ENCODE measurements at regions not wholly inside any gene's neighbourhood (a gene's known extent, or its start where the extent isn't known, plus 50 kb on each side); places are given as distances from the start of the nearest gene placed in this dataset.
A peak's percentile ranks its signal among the peaks of the same experiment; 100 is the strongest.

DNA sequence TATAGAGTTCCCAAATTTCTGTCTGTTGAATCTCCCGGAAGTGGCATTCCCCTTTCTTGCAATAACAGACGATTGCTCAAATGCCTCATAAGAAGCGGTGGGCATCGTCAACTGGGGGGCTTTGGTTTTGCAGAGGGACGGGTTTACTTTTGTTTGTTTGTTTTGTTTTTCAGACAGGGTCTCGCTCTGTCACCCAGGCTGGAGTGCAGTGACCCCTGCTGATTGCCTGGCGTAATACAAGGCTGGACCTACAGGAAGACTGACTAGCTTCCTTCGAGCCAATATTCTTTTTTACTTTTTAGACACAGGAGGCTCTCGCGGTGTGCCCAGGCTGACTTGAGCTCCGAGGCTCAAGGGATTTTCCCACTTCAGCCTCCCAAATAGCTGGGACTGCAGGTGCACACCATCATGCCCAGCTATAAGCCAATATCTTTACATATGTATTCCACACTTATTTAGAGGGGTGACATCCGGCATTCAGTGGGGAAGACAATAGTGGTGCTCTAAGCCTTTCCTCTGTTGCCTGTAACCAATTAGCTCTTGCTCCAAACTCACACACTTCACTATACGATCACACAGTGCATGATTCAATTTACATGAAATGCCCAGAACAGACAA lies 58.1 kb downstream of the FHIP2A start:
- H2BK120ac ChIP-seq (ENCODE audit: low read depth, low read length): no peak overlapping the region
- no peak overlapping the region for H2AK5ac ChIP-seq (ENCODE audit: low read depth, low read length)
- no peak overlapping the region for H3K18ac ChIP-seq (ENCODE audit: low read depth, low read length)
- POLR2A ChIA-PET (ENCODE audit: unreplicated experiment): no interaction called here
- peak; percentile 16 for DNase-seq
- H3K4me3 ChIP-seq (ENCODE audit: insufficient read depth, low read depth, low read length): no peak overlapping the region
- H3K4me2 ChIP-seq (ENCODE audit: low read depth, low read length): peak overlapping the region; percentile 18; the same call in 1 of the 2 replicates
- no peak overlapping the region for H2BK5ac ChIP-seq (ENCODE audit: low read depth, low read length, poor library complexity, severe bottlenecking)
- H3K9ac ChIP-seq (ENCODE audit: low read depth, low read length): no peak overlapping the region
- H3K27ac ChIP-seq (ENCODE audit: insufficient read depth, low read length): no peak overlapping the region
- no peaks in the 10 kb centered on the region for H3K36me3 ChIP-seq (ENCODE audit: control insufficient read depth, insufficient read depth, low read length)
- no peak overlapping the region for H4K91ac ChIP-seq (ENCODE audit: insufficient read depth, low read depth, low read length)
- H2BK15ac ChIP-seq (ENCODE audit: low read depth, low read length): no peak overlapping the region
- no peaks in the 10 kb centered on the region for H3K27me3 ChIP-seq (ENCODE audit: control insufficient read depth, insufficient read depth, low read length)
- H3K56ac ChIP-seq (ENCODE audit: extremely low read depth, insufficient read depth, low read length): no peak overlapping the region
- no peaks in the 10 kb centered on the region for H3K9me3 ChIP-seq (ENCODE audit: control insufficient read depth, insufficient read depth, low read length)
- H2AK9ac ChIP-seq (replicated peaks; ENCODE audit: low read depth, low read length, poor library complexity): no peak overlapping the region
- CTCF ChIA-PET: interaction anchor here (0.5 to 1.6 kb wide), 12 partner anchors 10 to 250 kb away, joined by 3 to 9 read pairs (median 4); no protein-coding TSS in a partner anchor
- 0 out of 2 replicates have a peak, but pooled peaks cover 2% of the 10 kb centered on the region for H3K4me1 ChIP-seq (ENCODE audit: control insufficient read depth, insufficient read depth, low read length)
- in situ Hi-C loops (cut with MboI; ENCODE audit: low sequenced_read_pairs) (loop anchor here (10.0 to 25.0 kb wide), 2 partner anchors 245 to 533 kb away; no protein-coding TSS in a partner anchor), dilution Hi-C loops (cut with HindIII; ENCODE audit: low sequenced_read_pairs, unreplicated experiment) (no loop called here), intact Hi-C loops (cut with micrococcal nuclease) (loop anchor here (5.0 to 10.0 kb wide), 4 partner anchors 115 to 577 kb away; no protein-coding TSS in a partner anchor)
- peak; percentile 27; the same call in 1 of the 2 replicates for ATAC-seq (ENCODE audit: low read depth)
- no peaks in the 10 kb centered on the region for H3K79me1 ChIP-seq (ENCODE audit: low read depth in 1 of 2, low read length in 2 of 2)
- peak overlapping the region; percentile 50 for H2AFZ ChIP-seq (replicated peaks; ENCODE audit: low read length, poor library complexity)
- H2BK20ac ChIP-seq (ENCODE audit: low read depth, low read length): no peak overlapping the region
- WGBS, 2 experiments (ENCODE audit: extremely low coverage in 2 of 2, insufficient read length in 1 of 2): 70% methylated on average over 2 of the region's 13 CpGs; no CpG with 5 or more reads in 1 of the 2 experiments
- no peaks in the 10 kb centered on the region for H4K20me1 ChIP-seq (ENCODE audit: insufficient read depth, low read length)
- no peaks in the 10 kb centered on the region; the same call in 1 of the 2 replicates for H3K9me1 ChIP-seq (ENCODE audit: insufficient read depth, low read length)
- no peak overlapping the region for H3K4ac ChIP-seq (ENCODE audit: low read depth, low read length)
- H3K14ac ChIP-seq (replicated peaks; ENCODE audit: low read depth, low read length): no peak overlapping the region
- H4K8ac ChIP-seq (ENCODE audit: low read depth in 2 of 2, low read length in 2 of 2): no peak overlapping the region
- H3K23ac ChIP-seq (ENCODE audit: low read depth, low read length): no peak overlapping the region
- H4K5ac ChIP-seq (ENCODE audit: low read depth, low read length): no peak overlapping the region
- no TSS peak for BruUV-seq (replicated peaks)
- TF ChIP-seq BHLHE40 (IDR thresholded peaks at IDR 0.05; ENCODE audit: low read depth, low read length) (no peak), MXI1 (IDR thresholded peaks at IDR 0.05; ENCODE audit: borderline replicate concordance, low read depth, low read length) (no peak), CEBPB (IDR thresholded peaks at IDR 0.05; ENCODE audit: low read depth, low read length) (no peak), SMC3 (IDR thresholded peaks at IDR 0.05; ENCODE audit: low read depth, low read length) (no peak), RCOR1 (IDR thresholded peaks at IDR 0.05; ENCODE audit: insufficient replicate concordance, low read length) (no peak), POLR2A (IDR thresholded peaks at IDR 0.05; ENCODE audit: low read depth, low read length) (no peak), FOS (IDR thresholded peaks at IDR 0.05; ENCODE audit: low read depth, low read length) (no peak), NFE2L2 (IDR thresholded peaks at IDR 0.05; ENCODE audit: low read depth, low read length) (no peak), MAFK (IDR thresholded peaks at IDR 0.05; ENCODE audit: low read depth, low read length) (no peak), CHD1 (IDR thresholded peaks at IDR 0.05; ENCODE audit: low read depth, low read length) (no peak), RAD21 (IDR thresholded peaks at IDR 0.05; ENCODE audit: low read length) (peak; percentile 37; the same call in 1 of the 2 replicates), RFX5 (IDR thresholded peaks at IDR 0.05; ENCODE audit: low read depth, low read length) (no peak), MAZ (IDR thresholded peaks at IDR 0.05; ENCODE audit: borderline replicate concordance, low read depth, low read length) (no peak)
- TF ChIP-seq, protein P1, sequence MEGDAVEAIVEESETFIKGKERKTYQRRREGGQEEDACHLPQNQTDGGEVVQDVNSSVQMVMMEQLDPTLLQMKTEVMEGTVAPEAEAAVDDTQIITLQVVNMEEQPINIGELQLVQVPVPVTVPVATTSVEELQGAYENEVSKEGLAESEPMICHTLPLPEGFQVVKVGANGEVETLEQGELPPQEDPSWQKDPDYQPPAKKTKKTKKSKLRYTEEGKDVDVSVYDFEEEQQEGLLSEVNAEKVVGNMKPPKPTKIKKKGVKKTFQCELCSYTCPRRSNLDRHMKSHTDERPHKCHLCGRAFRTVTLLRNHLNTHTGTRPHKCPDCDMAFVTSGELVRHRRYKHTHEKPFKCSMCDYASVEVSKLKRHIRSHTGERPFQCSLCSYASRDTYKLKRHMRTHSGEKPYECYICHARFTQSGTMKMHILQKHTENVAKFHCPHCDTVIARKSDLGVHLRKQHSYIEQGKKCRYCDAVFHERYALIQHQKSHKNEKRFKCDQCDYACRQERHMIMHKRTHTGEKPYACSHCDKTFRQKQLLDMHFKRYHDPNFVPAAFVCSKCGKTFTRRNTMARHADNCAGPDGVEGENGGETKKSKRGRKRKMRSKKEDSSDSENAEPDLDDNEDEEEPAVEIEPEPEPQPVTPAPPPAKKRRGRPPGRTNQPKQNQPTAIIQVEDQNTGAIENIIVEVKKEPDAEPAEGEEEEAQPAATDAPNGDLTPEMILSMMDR (conservative IDR thresholded peaks at IDR 0.05; ENCODE audit: low read depth, low read length): peak; percentile 49
- TF ChIP-seq, protein P2, sequence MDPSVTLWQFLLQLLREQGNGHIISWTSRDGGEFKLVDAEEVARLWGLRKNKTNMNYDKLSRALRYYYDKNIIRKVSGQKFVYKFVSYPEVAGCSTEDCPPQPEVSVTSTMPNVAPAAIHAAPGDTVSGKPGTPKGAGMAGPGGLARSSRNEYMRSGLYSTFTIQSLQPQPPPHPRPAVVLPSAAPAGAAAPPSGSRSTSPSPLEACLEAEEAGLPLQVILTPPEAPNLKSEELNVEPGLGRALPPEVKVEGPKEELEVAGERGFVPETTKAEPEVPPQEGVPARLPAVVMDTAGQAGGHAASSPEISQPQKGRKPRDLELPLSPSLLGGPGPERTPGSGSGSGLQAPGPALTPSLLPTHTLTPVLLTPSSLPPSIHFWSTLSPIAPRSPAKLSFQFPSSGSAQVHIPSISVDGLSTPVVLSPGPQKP (IDR thresholded peaks at IDR 0.05; ENCODE audit: borderline replicate concordance, low read depth, low read length): no peak
